AG09309 (cell line): ENCODE measurements at regions not wholly inside any gene's neighbourhood (a gene's known extent, or its start where the extent isn't known, plus 50 kb on each side); places are given as distances from the start of the nearest gene placed in this dataset.

Experiments
- DNase-seq: peaks from one replicate; pipeline ENCODE4 v3.0.0-alpha.2; 2010; ENCODE audit warnings: low read depth
- H3K4me3 ChIP-seq: 2 replicates; pipeline ENCODE4 v1.5.1; 2011; ENCODE audit warnings: mild to moderate bottlenecking, low read depth, low read length, moderate library complexity; ENCODE audit not compliant: control insufficient read depth
- TF ChIP-seq, protein P1 (sequence below): IDR thresholded peaks from 2 replicates; pipeline ENCODE4 v1.5.1; 2011; ENCODE audit warnings: mild to moderate bottlenecking, low read depth, low read length, inconsistent platforms; ENCODE audit not compliant: insufficient read depth, control insufficient read depth; ENCODE audit errors: missing control alignments

- DNase-seq, result no peak
- no peak overlapping the region for H3K4me3 ChIP-seq
- TF ChIP-seq, protein P1, sequence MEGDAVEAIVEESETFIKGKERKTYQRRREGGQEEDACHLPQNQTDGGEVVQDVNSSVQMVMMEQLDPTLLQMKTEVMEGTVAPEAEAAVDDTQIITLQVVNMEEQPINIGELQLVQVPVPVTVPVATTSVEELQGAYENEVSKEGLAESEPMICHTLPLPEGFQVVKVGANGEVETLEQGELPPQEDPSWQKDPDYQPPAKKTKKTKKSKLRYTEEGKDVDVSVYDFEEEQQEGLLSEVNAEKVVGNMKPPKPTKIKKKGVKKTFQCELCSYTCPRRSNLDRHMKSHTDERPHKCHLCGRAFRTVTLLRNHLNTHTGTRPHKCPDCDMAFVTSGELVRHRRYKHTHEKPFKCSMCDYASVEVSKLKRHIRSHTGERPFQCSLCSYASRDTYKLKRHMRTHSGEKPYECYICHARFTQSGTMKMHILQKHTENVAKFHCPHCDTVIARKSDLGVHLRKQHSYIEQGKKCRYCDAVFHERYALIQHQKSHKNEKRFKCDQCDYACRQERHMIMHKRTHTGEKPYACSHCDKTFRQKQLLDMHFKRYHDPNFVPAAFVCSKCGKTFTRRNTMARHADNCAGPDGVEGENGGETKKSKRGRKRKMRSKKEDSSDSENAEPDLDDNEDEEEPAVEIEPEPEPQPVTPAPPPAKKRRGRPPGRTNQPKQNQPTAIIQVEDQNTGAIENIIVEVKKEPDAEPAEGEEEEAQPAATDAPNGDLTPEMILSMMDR, result no peak
Measured at GRCh38 chr4:186017801-186018200, 51.2 kb upstream of the TLR3 start.

GRCh38 chr4:186018261-186018660 is 50.7 kb upstream of the TLR3 start:
- TF ChIP-seq, protein P1, result no peak
- no peak for DNase-seq

DNA sequence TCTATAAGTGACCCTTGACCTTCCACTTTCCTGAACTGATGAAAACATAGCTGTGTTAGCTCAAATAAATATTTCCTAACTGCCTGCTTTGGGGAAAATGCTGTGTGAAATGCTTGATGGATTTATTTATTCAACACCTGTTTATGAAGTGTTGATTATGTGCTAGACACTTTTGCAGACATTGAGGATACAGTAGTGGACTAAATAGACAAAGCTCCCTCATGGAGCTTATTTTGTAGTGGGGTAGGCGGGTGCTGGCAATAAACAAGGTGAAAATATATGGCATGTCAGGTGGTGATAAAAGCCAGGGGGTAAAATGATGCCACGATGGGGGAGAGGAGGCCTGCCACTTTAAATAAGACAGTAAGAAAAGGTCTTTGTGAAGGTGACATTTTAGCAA is 50.2 kb upstream of the TLR3 start:
- TF ChIP-seq, protein P1, result no peak
- DNase-seq, result no peak

More at GRCh38 chr4:186018261-186018660, 50.7 kb upstream of the TLR3 start:
- H3K4me3 ChIP-seq, result no peak overlapping the region

More for the DNA sequence above, 50.2 kb upstream of the TLR3 start:
- no peak overlapping the region for H3K4me3 ChIP-seq
